ENCODE measurements at regions not wholly inside any gene's neighbourhood (a gene's known extent, or its start where the extent isn't known, plus 50 kb on each side); places are given as distances from the start of the nearest gene placed in this dataset.

DNA sequence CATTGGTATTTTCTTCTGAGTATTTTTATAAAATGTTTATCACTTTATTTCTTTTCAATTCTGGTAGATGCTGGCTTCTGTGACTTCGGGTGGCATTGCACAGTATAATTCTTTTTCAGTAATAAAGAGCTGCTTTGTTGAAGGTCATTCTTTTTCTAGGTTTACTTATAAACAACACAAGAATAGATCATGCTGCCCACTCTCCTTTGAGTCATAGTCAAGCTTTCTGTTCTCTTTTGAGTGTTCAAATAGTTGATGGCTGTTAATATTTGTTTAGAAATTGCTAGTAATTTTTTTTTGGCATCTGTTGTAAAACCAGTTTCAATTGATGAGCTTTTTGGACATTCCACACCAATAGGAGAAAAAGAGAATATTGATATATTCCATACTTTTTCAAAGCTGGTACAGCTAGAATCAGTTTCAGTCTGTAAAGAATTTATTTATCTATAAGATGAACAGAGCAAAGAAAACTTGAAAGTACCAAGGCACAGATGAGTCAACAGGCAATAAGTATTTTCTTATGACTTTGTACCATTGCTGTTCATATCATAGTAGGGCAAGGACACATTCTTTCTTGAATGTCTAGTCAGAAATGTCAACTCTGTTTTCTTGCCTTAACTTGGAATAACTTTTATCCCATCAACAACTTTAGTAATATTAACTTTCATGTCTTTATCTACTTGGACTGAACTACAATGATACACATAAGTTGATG is 513.0 kb upstream of the SEL1L start:
- ChIA-PET CTCF (no interaction called here), POLR2A (no interaction called here)
- Histone ChIP-seq H3K4me3 (ENCODE audit: low read depth, low read length) (no peak overlapping the region), H3K27ac (ENCODE audit: extremely low read depth, low read depth, low read length) (no peak overlapping the region), H3K9me3 (ENCODE audit: control insufficient read depth, insufficient read depth, low read depth, low read length) (no peaks in the 10 kb centered on the region), H3K4me1 (ENCODE audit: control insufficient read depth, insufficient read depth, low read length) (no peaks in the 10 kb centered on the region), H3K36me3 (ENCODE audit: control insufficient read depth in 2 of 2, insufficient read depth in 1 of 2, low read length in 2 of 2) (no peaks in the 10 kb centered on the region)
- no peak for TF ChIP-seq REST (tag by site-specific recombination; IDR thresholded peaks at IDR 0.05)
- no peak for TF ChIP-seq ZNF223 (tag by site-specific recombination; IDR thresholded peaks at IDR 0.05)
- TF ChIP-seq MZF1 (tag by site-specific recombination; IDR thresholded peaks at IDR 0.05; ENCODE audit: borderline replicate concordance) = no peak
- no peak for TF ChIP-seq HOXA7 (CRISPR knock-in tag; IDR thresholded peaks at IDR 0.05; ENCODE audit: borderline replicate concordance)
- no peak for TF ChIP-seq ZNF350 (tag by site-specific recombination; IDR thresholded peaks at IDR 0.05)
- no peak for TF ChIP-seq ZNF274 (IDR thresholded peaks at IDR 0.05; ENCODE audit: low read length)
- TF ChIP-seq ZNF274 (tag by site-specific recombination; IDR thresholded peaks at IDR 0.05; ENCODE audit: borderline replicate concordance) = no peak
- TF ChIP-seq ZBTB1 (tag by site-specific recombination; IDR thresholded peaks at IDR 0.05) = no peak
- TF ChIP-seq ZNF76 (tag by site-specific recombination; IDR thresholded peaks at IDR 0.05; ENCODE audit: borderline replicate concordance, low read depth) = no peak
- TF ChIP-seq SETDB1 (IDR thresholded peaks at IDR 0.05; ENCODE audit: insufficient read length, low read length) = no peak
- no peak for TF ChIP-seq ZNF266 (tag by site-specific recombination; IDR thresholded peaks at IDR 0.05; ENCODE audit: low read depth)
- no peak for TF ChIP-seq ZNF596 (tag by site-specific recombination; IDR thresholded peaks at IDR 0.05)
- TF ChIP-seq ZNF501 (tag by site-specific recombination; IDR thresholded peaks at IDR 0.05) = no peak
- TF ChIP-seq ZNF394 (tag by site-specific recombination; IDR thresholded peaks at IDR 0.05; ENCODE audit: borderline replicate concordance) = no peak
- TF ChIP-seq ZNF768 (tag by site-specific recombination; IDR thresholded peaks at IDR 0.05) = no peak
- no peak for TF ChIP-seq ZNF544 (tag by site-specific recombination; IDR thresholded peaks at IDR 0.05)
- TF ChIP-seq YY1 (tag by site-specific recombination; IDR thresholded peaks at IDR 0.05) = no peak
- TF ChIP-seq ZNF114 (tag by site-specific recombination; IDR thresholded peaks at IDR 0.05) = no peak

GRCh38 chr14:82047777-82048470 is 514.3 kb upstream of the SEL1L start:
- CTCF ChIA-PET = no interaction called here

GRCh38 chr14:82052778-82053177 is 519.1 kb upstream of the SEL1L start:
- H3K27ac ChIP-seq (ENCODE audit: extremely low read depth, low read depth, low read length) = no peak overlapping the region
- no peaks in the 10 kb centered on the region for H3K4me1 ChIP-seq (ENCODE audit: control insufficient read depth, insufficient read depth, low read length)
- H3K9me3 ChIP-seq (ENCODE audit: control insufficient read depth, insufficient read depth, low read depth, low read length) = no peaks in the 10 kb centered on the region
- POLR2A ChIA-PET = no interaction called here
- CTCF ChIA-PET = no interaction called here
- H3K4me3 ChIP-seq (ENCODE audit: low read depth, low read length) = no peak overlapping the region
- no peaks in the 10 kb centered on the region for H3K36me3 ChIP-seq (ENCODE audit: control insufficient read depth in 2 of 2, insufficient read depth in 1 of 2, low read length in 2 of 2)
- TF ChIP-seq RBAK (tag by site-specific recombination; IDR thresholded peaks at IDR 0.05) (no peak), ZNF157 (tag by site-specific recombination; IDR thresholded peaks at IDR 0.05) (no peak), ZNF112 (tag by site-specific recombination; IDR thresholded peaks at IDR 0.05) (no peak), ZNF777 (tag by site-specific recombination; IDR thresholded peaks at IDR 0.05; ENCODE audit: borderline replicate concordance) (no peak), EGR2 (tag by site-specific recombination; IDR thresholded peaks at IDR 0.05; ENCODE audit: low read depth) (no peak), ZFP69B (tag by site-specific recombination; IDR thresholded peaks at IDR 0.05) (no peak), MYNN (tag by site-specific recombination; IDR thresholded peaks at IDR 0.05; ENCODE audit: borderline replicate concordance) (no peak), ZNF555 (tag by site-specific recombination; conservative IDR thresholded peaks at IDR 0.05) (no peak)
- TF ChIP-seq, protein P1, sequence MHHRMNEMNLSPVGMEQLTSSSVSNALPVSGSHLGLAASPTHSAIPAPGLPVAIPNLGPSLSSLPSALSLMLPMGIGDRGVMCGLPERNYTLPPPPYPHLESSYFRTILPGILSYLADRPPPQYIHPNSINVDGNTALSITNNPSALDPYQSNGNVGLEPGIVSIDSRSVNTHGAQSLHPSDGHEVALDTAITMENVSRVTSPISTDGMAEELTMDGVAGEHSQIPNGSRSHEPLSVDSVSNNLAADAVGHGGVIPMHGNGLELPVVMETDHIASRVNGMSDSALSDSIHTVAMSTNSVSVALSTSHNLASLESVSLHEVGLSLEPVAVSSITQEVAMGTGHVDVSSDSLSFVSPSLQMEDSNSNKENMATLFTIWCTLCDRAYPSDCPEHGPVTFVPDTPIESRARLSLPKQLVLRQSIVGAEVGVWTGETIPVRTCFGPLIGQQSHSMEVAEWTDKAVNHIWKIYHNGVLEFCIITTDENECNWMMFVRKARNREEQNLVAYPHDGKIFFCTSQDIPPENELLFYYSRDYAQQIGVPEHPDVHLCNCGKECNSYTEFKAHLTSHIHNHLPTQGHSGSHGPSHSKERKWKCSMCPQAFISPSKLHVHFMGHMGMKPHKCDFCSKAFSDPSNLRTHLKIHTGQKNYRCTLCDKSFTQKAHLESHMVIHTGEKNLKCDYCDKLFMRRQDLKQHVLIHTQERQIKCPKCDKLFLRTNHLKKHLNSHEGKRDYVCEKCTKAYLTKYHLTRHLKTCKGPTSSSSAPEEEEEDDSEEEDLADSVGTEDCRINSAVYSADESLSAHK (tag by site-specific recombination; IDR thresholded peaks at IDR 0.05) = no peak

More at GRCh38 chr14:82047777-82048470, 514.3 kb upstream of the SEL1L start:
- Histone ChIP-seq H3K27ac (ENCODE audit: extremely low read depth, low read depth, low read length) (no peak overlapping the region), H3K4me1 (ENCODE audit: control insufficient read depth, insufficient read depth, low read length) (no peaks in the 10 kb centered on the region), H3K4me3 (ENCODE audit: low read depth, low read length) (no peak overlapping the region), H3K36me3 (ENCODE audit: control insufficient read depth in 2 of 2, insufficient read depth in 1 of 2, low read length in 2 of 2) (no peaks in the 10 kb centered on the region), H3K9me3 (ENCODE audit: control insufficient read depth, insufficient read depth, low read depth, low read length) (no peaks in the 10 kb centered on the region)
- POLR2A ChIA-PET = no interaction called here
- TF ChIP-seq MZF1 (tag by site-specific recombination; IDR thresholded peaks at IDR 0.05; ENCODE audit: borderline replicate concordance) (no peak), ZNF140 (tag by site-specific recombination; IDR thresholded peaks at IDR 0.05) (no peak)
